ENCODE measurements at regions not wholly inside any gene's neighbourhood (a gene's known extent, or its start where the extent isn't known, plus 50 kb on each side); places are given as distances from the start of the nearest gene placed in this dataset.

GRCh38 chr2:165033402-165033801 is 78.1 kb upstream of the SLC38A11 start:
- TF ChIP-seq CTCF (IDR thresholded peaks at IDR 0.05) (no peak), POLR2A (IDR thresholded peaks at IDR 0.05) (no peak)
